Rectal smooth muscle tissue (tissue), 1 donor: ENCODE measurements at regions not wholly inside any gene's neighbourhood (a gene's known extent, or its start where the extent isn't known, plus 50 kb on each side); places are given as distances from the start of the nearest gene placed in this dataset.

Experiments used
- H3K27ac ChIP-seq: one replicate; pipeline ENCODE4 v1.7.0; 2013; ENCODE audit warnings: low read depth, low read length, inconsistent platforms
- H3K27me3 ChIP-seq: one replicate; pipeline ENCODE4 v1.7.0; 2013; ENCODE audit warnings: low read length; ENCODE audit not compliant: control insufficient read depth, insufficient read depth
- H3K36me3 ChIP-seq: one replicate; pipeline ENCODE4 v1.7.0; 2013; ENCODE audit warnings: low read length; ENCODE audit not compliant: control insufficient read depth, insufficient read depth
- H3K4me1 ChIP-seq: one replicate; pipeline ENCODE4 v1.7.0; 2013; ENCODE audit warnings: low read length; ENCODE audit not compliant: control insufficient read depth, insufficient read depth
- H3K4me3 ChIP-seq: one replicate; pipeline ENCODE4 v1.7.0; 2013; ENCODE audit warnings: low read length
- H3K9ac ChIP-seq: one replicate; pipeline ENCODE4 v1.7.0; 2013; ENCODE audit warnings: low read length

DNA sequence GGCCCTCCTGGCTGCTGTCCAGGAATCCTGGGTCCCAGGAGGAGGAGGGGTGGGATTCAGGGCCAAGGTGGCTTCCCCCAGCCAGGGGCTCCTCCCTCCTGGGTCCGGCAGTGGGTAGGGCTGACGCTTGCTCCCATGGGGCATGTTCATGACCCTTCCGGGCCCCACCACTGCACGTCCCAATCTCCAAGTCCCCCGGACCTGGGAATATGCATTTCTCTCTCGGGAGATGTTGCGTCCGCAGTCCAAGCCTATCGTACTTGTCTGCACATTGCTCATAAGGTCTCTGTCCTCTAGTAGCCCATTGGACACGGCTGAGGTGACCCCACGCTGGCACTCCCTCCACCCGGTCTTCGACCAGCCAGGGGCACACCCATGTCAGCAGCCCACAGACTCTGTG is 192.3 kb downstream of the TEX29 start:
- H3K4me3 ChIP-seq: no peak overlapping the region
- H3K9ac ChIP-seq: no peak overlapping the region
- no peak overlapping the region for H3K27ac ChIP-seq
- no peaks in the 10 kb centered on the region for H3K4me1 ChIP-seq
- H3K27me3 ChIP-seq: no peaks in the 10 kb centered on the region
- H3K36me3 ChIP-seq: no peaks in the 10 kb centered on the region

DNA sequence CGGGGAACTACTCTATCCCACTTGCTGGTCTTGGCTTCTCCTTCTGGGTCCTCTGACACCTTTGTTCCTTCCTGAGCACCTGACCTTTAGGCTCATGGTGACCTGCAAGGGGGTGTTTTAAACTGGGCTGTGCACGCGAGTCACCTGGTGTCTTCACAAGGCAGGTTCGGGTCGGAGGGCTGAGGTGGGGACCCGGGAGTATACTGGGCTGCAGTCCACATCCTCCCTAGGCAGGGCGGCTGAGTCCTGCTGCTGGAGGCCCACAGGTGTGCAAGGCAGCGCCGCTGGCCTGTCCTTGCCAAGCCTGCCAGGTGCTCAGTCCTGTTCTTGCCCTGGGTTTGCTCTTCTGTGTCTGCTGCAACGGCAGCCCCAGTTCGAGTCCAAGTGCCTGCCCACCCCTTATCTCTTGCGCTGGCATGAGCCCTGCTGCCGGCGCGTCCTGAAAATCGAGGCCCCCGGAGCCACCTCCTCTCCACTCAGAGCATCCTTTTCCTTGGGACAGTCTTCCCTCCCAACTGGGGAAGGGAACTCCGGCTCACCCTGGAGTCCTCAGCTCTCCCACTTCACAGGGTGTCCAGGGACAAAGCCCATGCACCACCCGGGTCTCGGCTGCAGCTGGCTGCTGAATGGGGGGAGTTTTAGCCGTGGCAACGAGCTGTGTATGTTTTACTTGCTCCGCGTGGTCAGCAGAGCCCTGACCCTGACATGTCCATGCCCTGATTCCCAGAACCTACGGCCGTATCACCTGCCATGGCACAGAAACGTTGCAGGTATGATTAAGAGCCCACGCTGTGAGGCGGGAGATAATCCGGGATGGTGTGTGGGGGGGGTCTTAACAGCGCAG is 193.5 kb downstream of the TEX29 start:
- Histone ChIP-seq H3K4me1 (no peaks in the 10 kb centered on the region), H3K27me3 (no peaks in the 10 kb centered on the region), H3K27ac (no peak overlapping the region), H3K36me3 (no peaks in the 10 kb centered on the region), H3K9ac (no peak overlapping the region), H3K4me3 (no peak overlapping the region)

GRCh38 chr13:111514610-111515306 is 194.3 kb downstream of the TEX29 start:
- Histone ChIP-seq H3K9ac (no peak overlapping the region), H3K36me3 (no peaks in the 10 kb centered on the region), H3K27me3 (no peaks in the 10 kb centered on the region), H3K4me3 (no peak overlapping the region), H3K27ac (no peak overlapping the region), H3K4me1 (no peaks in the 10 kb centered on the region)

- H3K27ac ChIP-seq: no peak overlapping the region
- no peaks in the 10 kb centered on the region for H3K36me3 ChIP-seq
- H3K27me3 ChIP-seq: no peaks in the 10 kb centered on the region
- H3K4me1 ChIP-seq: no peaks in the 10 kb centered on the region
- H3K9ac ChIP-seq: no peak overlapping the region
- no peak overlapping the region for H3K4me3 ChIP-seq
Measured at GRCh38 chr13:111515307-111515617, 194.8 kb downstream of the TEX29 start.

DNA sequence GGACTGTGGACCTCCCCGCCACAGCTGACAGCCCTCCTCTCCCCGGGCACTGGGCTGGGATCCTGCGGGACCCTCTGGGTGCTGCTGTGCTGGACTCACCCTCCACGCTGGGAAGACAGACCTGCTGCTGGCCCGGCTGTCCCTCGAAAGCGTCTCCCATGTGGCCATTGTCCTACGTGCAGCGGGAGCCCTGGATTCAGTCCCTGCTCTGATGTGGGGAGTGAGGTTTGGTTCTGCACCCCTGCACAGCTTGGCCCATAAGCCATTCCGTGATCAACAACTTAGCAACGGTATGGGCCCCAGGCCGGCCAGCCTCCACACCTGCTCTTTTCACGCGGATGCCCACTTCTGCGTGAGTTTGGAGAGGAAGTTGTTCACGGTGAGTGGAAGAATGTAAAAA is 195.2 kb downstream of the TEX29 start:
- H3K4me1 ChIP-seq: no peaks in the 10 kb centered on the region
- no peaks in the 10 kb centered on the region for H3K27me3 ChIP-seq

DNA sequence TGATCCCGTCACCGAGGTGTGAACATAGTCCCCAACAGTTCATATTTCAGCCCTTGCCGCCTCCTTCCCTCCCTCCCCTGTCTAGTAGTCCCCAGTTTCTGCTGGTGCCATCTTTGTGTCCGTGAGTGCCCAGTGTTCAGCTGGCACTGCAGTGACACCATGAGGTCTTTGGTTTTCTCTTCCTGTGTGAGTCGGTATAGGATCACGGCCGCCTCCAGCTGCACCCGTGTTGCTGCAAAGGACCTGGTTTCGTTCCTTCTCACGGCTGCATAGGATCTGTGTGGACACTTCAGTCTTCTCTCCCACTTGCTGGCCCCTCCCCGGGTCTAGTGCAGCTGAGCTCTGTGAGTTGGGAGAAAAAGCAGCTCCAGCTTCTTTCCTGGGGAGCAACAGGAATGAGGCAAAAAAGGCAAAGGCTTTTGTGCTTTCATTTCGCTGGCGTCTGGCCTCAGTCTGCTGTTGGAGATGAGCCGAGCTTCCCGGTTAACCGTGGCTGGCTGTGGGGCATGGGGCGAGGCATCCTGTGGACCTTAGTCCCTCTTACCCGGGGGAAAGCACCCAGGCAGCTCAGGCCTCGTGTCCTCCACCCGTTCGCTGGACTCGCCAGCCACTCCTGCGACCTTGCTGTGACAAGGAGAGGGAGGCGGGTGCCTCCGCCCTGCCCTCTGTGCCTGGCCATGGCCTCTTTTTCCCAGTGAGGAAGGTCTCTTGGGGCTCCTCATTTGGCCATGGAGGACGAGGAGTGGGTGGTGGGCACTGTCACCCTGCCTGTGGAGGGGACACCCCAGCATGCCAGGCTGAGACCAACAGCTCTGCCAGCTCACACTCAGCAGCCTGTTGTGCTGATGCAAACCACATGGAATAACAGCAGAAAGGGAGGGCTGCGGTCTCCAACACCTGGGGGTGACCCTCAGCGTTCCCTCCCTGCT is 196.5 kb downstream of the TEX29 start:
- Histone ChIP-seq H3K27me3 (no peaks in the 10 kb centered on the region), H3K4me1 (no peaks in the 10 kb centered on the region), H3K9ac (no peak overlapping the region), H3K27ac (no peak overlapping the region), H3K4me3 (no peak overlapping the region), H3K36me3 (no peaks in the 10 kb centered on the region)

More for the DNA sequence above, 195.2 kb downstream of the TEX29 start:
- Histone ChIP-seq H3K27ac (no peak overlapping the region), H3K4me3 (no peak overlapping the region), H3K36me3 (no peaks in the 10 kb centered on the region), H3K9ac (no peak overlapping the region)

- H3K27ac ChIP-seq: no peak overlapping the region
- no peaks in the 10 kb centered on the region for H3K36me3 ChIP-seq
- H3K27me3 ChIP-seq: no peaks in the 10 kb centered on the region
- H3K4me3 ChIP-seq: no peak overlapping the region
- no peak overlapping the region for H3K9ac ChIP-seq
- no peaks in the 10 kb centered on the region for H3K4me1 ChIP-seq
Measured at GRCh38 chr13:111517641-111518010, 197.2 kb downstream of the TEX29 start.

- no peaks in the 10 kb centered on the region for H3K27me3 ChIP-seq
- H3K9ac ChIP-seq: no peak overlapping the region
- H3K4me1 ChIP-seq: no peaks in the 10 kb centered on the region
- no peak overlapping the region for H3K4me3 ChIP-seq
- no peak overlapping the region for H3K27ac ChIP-seq
- H3K36me3 ChIP-seq: no peaks in the 10 kb centered on the region
Measured at GRCh38 chr13:111518161-111518792, 197.8 kb downstream of the TEX29 start.

- H3K27me3 ChIP-seq: no peaks in the 10 kb centered on the region
- no peak overlapping the region for H3K9ac ChIP-seq
- no peaks in the 10 kb centered on the region for H3K4me1 ChIP-seq
- no peaks in the 10 kb centered on the region for H3K36me3 ChIP-seq
- no peak overlapping the region for H3K27ac ChIP-seq
- H3K4me3 ChIP-seq: no peak overlapping the region
Measured at GRCh38 chr13:111519041-111519440, 198.6 kb downstream of the TEX29 start.

DNA sequence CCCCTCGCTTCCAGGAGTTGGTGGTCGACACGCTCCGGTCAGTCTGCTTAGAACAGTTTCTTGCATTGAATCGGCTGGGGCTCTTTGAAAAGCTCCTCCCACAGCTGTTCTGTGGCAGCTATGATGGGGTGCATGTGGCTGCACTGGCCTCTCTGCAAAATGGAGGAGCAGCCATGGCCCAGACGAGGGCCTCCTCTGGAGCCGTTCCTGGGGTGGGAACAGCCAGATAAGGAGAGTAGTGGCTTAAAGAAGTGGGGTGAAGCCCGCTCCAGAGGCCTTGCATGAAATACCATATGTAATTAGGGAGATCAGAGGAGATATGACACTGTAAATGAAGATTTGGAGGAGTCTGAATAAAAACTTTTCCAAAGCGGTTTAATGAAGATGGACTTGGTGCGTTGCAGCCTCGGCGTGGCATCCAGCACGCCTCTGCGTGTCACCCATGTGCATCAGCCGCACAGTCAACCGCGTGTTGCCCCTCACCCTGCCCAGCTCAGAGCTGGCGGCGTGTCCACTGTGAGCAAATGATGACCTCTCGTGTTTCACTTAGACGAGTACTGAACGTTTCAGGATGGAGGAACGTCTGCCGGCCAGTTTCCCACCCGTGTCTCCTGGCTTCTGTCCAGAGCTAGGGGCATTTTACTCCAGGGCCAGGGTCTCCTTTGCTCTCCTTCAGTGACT is 199.2 kb downstream of the TEX29 start:
- H3K9ac ChIP-seq: no peak overlapping the region
- H3K4me3 ChIP-seq: no peak overlapping the region
- no peaks in the 10 kb centered on the region for H3K4me1 ChIP-seq
- H3K27ac ChIP-seq: no peak overlapping the region
- H3K36me3 ChIP-seq: no peaks in the 10 kb centered on the region
- no peaks in the 10 kb centered on the region for H3K27me3 ChIP-seq

GRCh38 chr13:111521030-111521429 is 200.6 kb downstream of the TEX29 start:
- Histone ChIP-seq H3K27me3 (no peaks in the 10 kb centered on the region), H3K27ac (no peak overlapping the region), H3K9ac (no peak overlapping the region), H3K4me1 (no peaks in the 10 kb centered on the region), H3K4me3 (no peak overlapping the region), H3K36me3 (no peaks in the 10 kb centered on the region)
